Peyer's patch (tissue), 4 donors: ENCODE measurements at regions not wholly inside any gene's neighbourhood (a gene's known extent, or its start where the extent isn't known, plus 50 kb on each side); places are given as distances from the start of the nearest gene placed in this dataset.

Source experiments
- DNase-seq, 3 donors: peaks; one replicate each; pipeline ENCODE4 v3.0.0-alpha.2; 2017 to 2019
- H3K27ac ChIP-seq, 4 donors: fragments of 200-600 bp; sonication (generic); one replicate each; pipeline ENCODE4 v1.5.1; 2016 to 2019
- H3K27me3 ChIP-seq, 2 donors: fragments of 200-600 bp; sonication (generic); one replicate each; pipeline ENCODE4 v1.5.1; 2019
- H3K36me3 ChIP-seq, 3 donors: fragments of 200-600 bp; sonication (generic); one replicate each; pipeline ENCODE4 v1.5.1; 2016 to 2019
- H3K4me1 ChIP-seq, 4 donors: fragments of 200-600 bp; sonication (generic); one replicate each; pipeline ENCODE4 v1.5.1; 2016 to 2019
- H3K4me3 ChIP-seq, 4 donors: fragments of 200-600 bp; sonication (generic); 1 replicate in 3 of 4; 2 replicates in 1 of 4; pipeline ENCODE4 v1.5.1; 2016 to 2019; ENCODE audit warnings: mild to moderate bottlenecking in 1 of 4
- H3K9me3 ChIP-seq, 4 donors: fragments of 200-600 bp; sonication (generic); one replicate each; pipeline ENCODE4 v1.5.1; 2016 to 2019; ENCODE audit warnings: mild to moderate bottlenecking in 1 of 4
- POLR2A ChIP-seq, 2 donors: fragments of 450-650 bp; IDR thresholded peaks; one replicate each; pipeline ENCODE4 v1.5.1; 2017; ENCODE audit warnings: antibody characterized with exemption in 2 of 2, mild to moderate bottlenecking in 2 of 2, moderate library complexity in 2 of 2
- TF ChIP-seq, protein P1 (sequence below), 6 experiments: fragments of 450-650 bp in 4 of 6; fragments of 200-600 bp in 2 of 6; sonication (generic) in 1 of 6; IDR thresholded peaks; one replicate each; pipeline ENCODE4 v1.5.1; 2017 to 2019; ENCODE audit warnings: antibody characterized with exemption in 6 of 6, mild to moderate bottlenecking in 3 of 6, moderate library complexity in 1 of 6

GRCh38 chr3:137295336-137295735 lies 337.6 kb downstream of the IL20RB start:
- Histone ChIP-seq H3K4me3 (no peak overlapping the region), H3K27ac (no peak overlapping the region), H3K4me1 (no peaks in the 10 kb centered on the region), H3K9me3 (no peaks in the 10 kb centered on the region), H3K36me3 (no peaks in the 10 kb centered on the region), H3K27me3 (no peaks in the 10 kb centered on the region)
- no peak for DNase-seq
- no peak for TF ChIP-seq POLR2A (IDR thresholded peaks at IDR 0.05)
- TF ChIP-seq, protein P1, sequence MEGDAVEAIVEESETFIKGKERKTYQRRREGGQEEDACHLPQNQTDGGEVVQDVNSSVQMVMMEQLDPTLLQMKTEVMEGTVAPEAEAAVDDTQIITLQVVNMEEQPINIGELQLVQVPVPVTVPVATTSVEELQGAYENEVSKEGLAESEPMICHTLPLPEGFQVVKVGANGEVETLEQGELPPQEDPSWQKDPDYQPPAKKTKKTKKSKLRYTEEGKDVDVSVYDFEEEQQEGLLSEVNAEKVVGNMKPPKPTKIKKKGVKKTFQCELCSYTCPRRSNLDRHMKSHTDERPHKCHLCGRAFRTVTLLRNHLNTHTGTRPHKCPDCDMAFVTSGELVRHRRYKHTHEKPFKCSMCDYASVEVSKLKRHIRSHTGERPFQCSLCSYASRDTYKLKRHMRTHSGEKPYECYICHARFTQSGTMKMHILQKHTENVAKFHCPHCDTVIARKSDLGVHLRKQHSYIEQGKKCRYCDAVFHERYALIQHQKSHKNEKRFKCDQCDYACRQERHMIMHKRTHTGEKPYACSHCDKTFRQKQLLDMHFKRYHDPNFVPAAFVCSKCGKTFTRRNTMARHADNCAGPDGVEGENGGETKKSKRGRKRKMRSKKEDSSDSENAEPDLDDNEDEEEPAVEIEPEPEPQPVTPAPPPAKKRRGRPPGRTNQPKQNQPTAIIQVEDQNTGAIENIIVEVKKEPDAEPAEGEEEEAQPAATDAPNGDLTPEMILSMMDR (IDR thresholded peaks at IDR 0.05): no peak

DNA sequence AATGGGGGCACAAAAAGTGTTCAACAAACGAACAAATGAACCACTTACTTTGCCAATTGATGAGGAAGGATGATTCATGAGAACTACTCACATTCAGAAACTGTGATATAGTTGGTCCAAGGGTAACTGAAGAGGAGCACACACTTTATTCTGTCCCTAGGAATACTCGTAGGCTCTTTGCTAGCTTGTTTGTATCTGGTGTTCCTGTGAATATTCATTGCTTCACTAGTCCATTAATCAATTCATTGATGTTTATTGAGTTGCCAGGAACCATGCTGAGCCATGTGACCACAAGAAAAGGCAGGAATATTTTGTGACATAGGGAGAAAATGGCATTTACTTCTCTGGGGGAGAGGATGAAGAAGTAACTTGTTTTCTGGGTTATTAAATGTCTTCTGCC lies 338.3 kb downstream of the IL20RB start:
- Histone ChIP-seq H3K27ac (no peak overlapping the region), H3K4me1 (no peaks in the 10 kb centered on the region), H3K36me3 (no peaks in the 10 kb centered on the region), H3K27me3 (no peaks in the 10 kb centered on the region), H3K4me3 (no peak overlapping the region), H3K9me3 (no peaks in the 10 kb centered on the region)
- TF ChIP-seq POLR2A (IDR thresholded peaks at IDR 0.05): no peak
- TF ChIP-seq, protein P1 (IDR thresholded peaks at IDR 0.05): no peak
- no peak for DNase-seq

DNA sequence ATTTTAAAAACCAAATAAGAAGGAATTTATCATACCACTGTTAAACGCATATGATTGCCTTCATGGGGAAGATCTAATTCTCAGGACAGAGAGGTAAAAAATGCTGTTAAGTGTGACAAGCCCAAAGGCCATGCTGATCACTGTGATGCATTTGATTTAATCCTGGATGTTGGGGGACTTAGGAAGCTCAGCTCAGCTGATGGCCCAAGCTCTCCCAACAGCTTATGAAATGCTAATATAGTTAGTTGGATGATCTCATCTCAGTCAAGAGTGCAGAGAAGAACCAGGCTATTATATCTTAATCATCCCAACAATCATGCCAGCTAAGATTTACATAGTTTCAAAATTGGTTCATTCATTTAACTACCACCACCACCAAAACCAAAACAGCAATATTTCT lies 340.0 kb downstream of the IL20RB start:
- H3K4me1 ChIP-seq: no peaks in the 10 kb centered on the region
- DNase-seq: no peak
- H3K27ac ChIP-seq: no peak overlapping the region
- TF ChIP-seq POLR2A (IDR thresholded peaks at IDR 0.05): no peak
- TF ChIP-seq, protein P1 (IDR thresholded peaks at IDR 0.05): no peak
- H3K27me3 ChIP-seq: no peaks in the 10 kb centered on the region
- no peak overlapping the region for H3K4me3 ChIP-seq
- H3K9me3 ChIP-seq: no peaks in the 10 kb centered on the region
- no peaks in the 10 kb centered on the region for H3K36me3 ChIP-seq

GRCh38 chr3:137300703-137301102 lies 342.9 kb downstream of the IL20RB start:
- no peaks in the 10 kb centered on the region for H3K4me1 ChIP-seq
- no peak overlapping the region for H3K27ac ChIP-seq
- no peaks in the 10 kb centered on the region for H3K9me3 ChIP-seq
- DNase-seq: no peak
- H3K36me3 ChIP-seq: no peaks in the 10 kb centered on the region
- TF ChIP-seq POLR2A (IDR thresholded peaks at IDR 0.05): no peak
- TF ChIP-seq, protein P1 (IDR thresholded peaks at IDR 0.05): no peak
- H3K27me3 ChIP-seq: no peaks in the 10 kb centered on the region
- H3K4me3 ChIP-seq: no peak overlapping the region

GRCh38 chr3:137304313-137305056 lies 346.7 kb downstream of the IL20RB start:
- H3K4me1 ChIP-seq: no peaks in the 10 kb centered on the region
- H3K4me3 ChIP-seq: no peak overlapping the region
- H3K27ac ChIP-seq: no peak overlapping the region
- no peak for DNase-seq
- H3K27me3 ChIP-seq: no peaks in the 10 kb centered on the region
- TF ChIP-seq POLR2A (IDR thresholded peaks at IDR 0.05): no peak
- TF ChIP-seq, protein P1 (IDR thresholded peaks at IDR 0.05): no peak
- H3K9me3 ChIP-seq: no peaks in the 10 kb centered on the region
- H3K36me3 ChIP-seq: no peaks in the 10 kb centered on the region
